G401 (cell line): ENCODE measurements at regions not wholly inside any gene's neighbourhood (a gene's known extent, or its start where the extent isn't known, plus 50 kb on each side); places are given as distances from the start of the nearest gene placed in this dataset.
"Not testable (repeated sequence)": the region's sequence is repeated elsewhere in the genome, so short reads cannot be mapped to it uniquely, and the experiment has no call there.

ENCODE experiments used
- DNase-seq: peaks from one replicate; pipeline ENCODE4 v3.0.0-alpha.2; 2015; ENCODE audit warnings: low spot score
- in situ Hi-C: cut with HindIII; loops from 2 replicates; pipeline ENCODE4 v1.10.0; 2016; ENCODE audit warnings: low sequenced_read_pairs, mixed read lengths

GRCh38 chr3:195635898-195636685, 52.4 kb upstream of the APOD start:
- peak; percentile 29 for DNase-seq
- in situ Hi-C loops, result not testable (repeated sequence)

GRCh38 chr3:195635262-195635873, 51.6 kb upstream of the APOD start:
- in situ Hi-C loops, DNase-seq: not testable (repeated sequence)

GRCh38 chr3:195634426-195635261, 50.9 kb upstream of the APOD start:
- DNase-seq, in situ Hi-C loops: not testable (repeated sequence)
